DND-41 (cell line): ENCODE measurements at regions not wholly inside any gene's neighbourhood (a gene's known extent, or its start where the extent isn't known, plus 50 kb on each side); places are given as distances from the start of the nearest gene placed in this dataset.

Source experiments
- EZH2 ChIP-seq: IDR thresholded peaks from 3 replicates; pipeline ENCODE4 v1.6.1; 2012; ENCODE audit warnings: borderline replicate concordance, low read depth, mild to moderate bottlenecking, moderate library complexity, low read length, inconsistent platforms; ENCODE audit not compliant: severe bottlenecking
- TF ChIP-seq, protein P1 (sequence below): IDR thresholded peaks from 2 replicates; pipeline ENCODE4 v1.5.1; 2012; ENCODE audit warnings: borderline replicate concordance, low read length, moderate library complexity, mild to moderate bottlenecking; ENCODE audit not compliant: poor library complexity, severe bottlenecking; ENCODE audit errors: extremely low read depth

GRCh38 chr9:90107726-90108655, 503.2 kb downstream of the GADD45G start:
- TF ChIP-seq, protein P1, sequence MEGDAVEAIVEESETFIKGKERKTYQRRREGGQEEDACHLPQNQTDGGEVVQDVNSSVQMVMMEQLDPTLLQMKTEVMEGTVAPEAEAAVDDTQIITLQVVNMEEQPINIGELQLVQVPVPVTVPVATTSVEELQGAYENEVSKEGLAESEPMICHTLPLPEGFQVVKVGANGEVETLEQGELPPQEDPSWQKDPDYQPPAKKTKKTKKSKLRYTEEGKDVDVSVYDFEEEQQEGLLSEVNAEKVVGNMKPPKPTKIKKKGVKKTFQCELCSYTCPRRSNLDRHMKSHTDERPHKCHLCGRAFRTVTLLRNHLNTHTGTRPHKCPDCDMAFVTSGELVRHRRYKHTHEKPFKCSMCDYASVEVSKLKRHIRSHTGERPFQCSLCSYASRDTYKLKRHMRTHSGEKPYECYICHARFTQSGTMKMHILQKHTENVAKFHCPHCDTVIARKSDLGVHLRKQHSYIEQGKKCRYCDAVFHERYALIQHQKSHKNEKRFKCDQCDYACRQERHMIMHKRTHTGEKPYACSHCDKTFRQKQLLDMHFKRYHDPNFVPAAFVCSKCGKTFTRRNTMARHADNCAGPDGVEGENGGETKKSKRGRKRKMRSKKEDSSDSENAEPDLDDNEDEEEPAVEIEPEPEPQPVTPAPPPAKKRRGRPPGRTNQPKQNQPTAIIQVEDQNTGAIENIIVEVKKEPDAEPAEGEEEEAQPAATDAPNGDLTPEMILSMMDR: no peak
- no peak for TF ChIP-seq EZH2
